ENCODE measurements at regions not wholly inside any gene's neighbourhood (a gene's known extent, or its start where the extent isn't known, plus 50 kb on each side); places are given as distances from the start of the nearest gene placed in this dataset.

DNA sequence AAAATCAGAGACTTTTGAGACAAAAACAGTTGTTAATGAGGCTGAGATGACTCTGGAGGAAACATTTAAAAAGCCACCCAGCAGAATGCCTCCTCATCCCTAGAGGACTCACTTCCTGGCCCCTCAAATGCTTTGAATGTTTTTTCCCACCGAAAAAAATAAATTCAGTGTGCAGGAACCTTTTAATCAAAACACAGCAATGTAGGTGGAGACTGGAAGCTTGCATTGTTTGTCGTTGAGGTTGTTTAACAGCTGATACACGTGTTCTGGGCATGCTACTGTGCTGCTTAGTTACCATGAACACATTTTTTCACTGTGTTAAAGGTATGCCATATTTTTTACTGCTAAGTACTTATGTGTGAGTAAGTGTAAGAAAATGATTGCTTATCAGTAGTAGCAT lies 65.7 kb upstream of the ADCY2 start:
- Mint-ChIP-seq H3K36me3 (ENCODE audit: insufficient read depth in 1 of 3, low read depth in 3 of 3) (peaks cover 5 to 12% (median 11%) of the 10 kb centered on the region in 3 experiments; a peak in 5 of 7 replicates), H3K9me3 (peaks cover 9 to 11% of the 10 kb centered on the region in 2 experiments; a peak in 4 of 5 replicates), H3K4me1 (peaks cover 29 to 32% of the 10 kb centered on the region in 2 experiments), H3K27me3 (ENCODE audit: low read depth) (no peaks in the 10 kb centered on the region), H3K4me3 (no peak overlapping the region), H3K27ac (no peak overlapping the region)
- H2BK20ac ChIP-seq (ENCODE audit: low read depth, low read length, poor library complexity, severe bottlenecking): no peak overlapping the region
- H3T11ph ChIP-seq (ENCODE audit: low read length): no peak overlapping the region
- no peaks in the 10 kb centered on the region for H3K27me3 ChIP-seq (ENCODE audit: insufficient read depth, low read length)
- H3K23me2 ChIP-seq (ENCODE audit: insufficient read length, low read depth, low read length, poor library complexity, severe bottlenecking): no peaks in the 10 kb centered on the region
- no peak overlapping the region for H2AFZ ChIP-seq (ENCODE audit: low read length)
- H2BK12ac ChIP-seq (ENCODE audit: insufficient read length, low read depth, low read length): no peak overlapping the region
- peaks cover 7% of the 10 kb centered on the region for H3K4me1 ChIP-seq (ENCODE audit: insufficient read depth, low read length)
- H3K79me1 ChIP-seq (ENCODE audit: insufficient read depth, low read depth, low read length, poor library complexity, severe bottlenecking): no peaks in the 10 kb centered on the region
- H3K79me2 ChIP-seq (ENCODE audit: insufficient read depth, low read length): no peaks in the 10 kb centered on the region
- no peak overlapping the region for H2BK120ac ChIP-seq (ENCODE audit: low read depth, low read length, poor library complexity, severe bottlenecking)
- no peak overlapping the region for H3K23ac ChIP-seq (ENCODE audit: insufficient read length, low read depth, low read length)
- WGBS (ENCODE audit: extremely low coverage, insufficient read length, low lambda C conversion rate): no CpG with 5 or more reads among the region's 3 CpGs
- H4K5ac ChIP-seq (ENCODE audit: insufficient read length, low read depth, low read length): no peak overlapping the region
- H3K18ac ChIP-seq (ENCODE audit: insufficient read length, low read depth, low read length): no peak overlapping the region
- no peak overlapping the region for H4K91ac ChIP-seq (ENCODE audit: insufficient read length, low read depth, low read length)
- H2BK5ac ChIP-seq (ENCODE audit: insufficient read length, low read length): no peak overlapping the region
- TF ChIP-seq, protein P1, sequence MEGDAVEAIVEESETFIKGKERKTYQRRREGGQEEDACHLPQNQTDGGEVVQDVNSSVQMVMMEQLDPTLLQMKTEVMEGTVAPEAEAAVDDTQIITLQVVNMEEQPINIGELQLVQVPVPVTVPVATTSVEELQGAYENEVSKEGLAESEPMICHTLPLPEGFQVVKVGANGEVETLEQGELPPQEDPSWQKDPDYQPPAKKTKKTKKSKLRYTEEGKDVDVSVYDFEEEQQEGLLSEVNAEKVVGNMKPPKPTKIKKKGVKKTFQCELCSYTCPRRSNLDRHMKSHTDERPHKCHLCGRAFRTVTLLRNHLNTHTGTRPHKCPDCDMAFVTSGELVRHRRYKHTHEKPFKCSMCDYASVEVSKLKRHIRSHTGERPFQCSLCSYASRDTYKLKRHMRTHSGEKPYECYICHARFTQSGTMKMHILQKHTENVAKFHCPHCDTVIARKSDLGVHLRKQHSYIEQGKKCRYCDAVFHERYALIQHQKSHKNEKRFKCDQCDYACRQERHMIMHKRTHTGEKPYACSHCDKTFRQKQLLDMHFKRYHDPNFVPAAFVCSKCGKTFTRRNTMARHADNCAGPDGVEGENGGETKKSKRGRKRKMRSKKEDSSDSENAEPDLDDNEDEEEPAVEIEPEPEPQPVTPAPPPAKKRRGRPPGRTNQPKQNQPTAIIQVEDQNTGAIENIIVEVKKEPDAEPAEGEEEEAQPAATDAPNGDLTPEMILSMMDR (conservative IDR thresholded peaks at IDR 0.05): no peak
- no peak for DNase-seq
- no peak overlapping the region for H3K14ac ChIP-seq (ENCODE audit: insufficient read depth, low read length)
- no peak overlapping the region for H2BK15ac ChIP-seq (ENCODE audit: low read depth, low read length)
- no peak overlapping the region for H3K27ac ChIP-seq (ENCODE audit: insufficient read length, low read depth, low read length)
- no peak overlapping the region for H3K9ac ChIP-seq (ENCODE audit: extremely low read depth, insufficient read length, low read length)
- H3K4me2 ChIP-seq (ENCODE audit: insufficient read depth, insufficient read length, low read length): no peak overlapping the region
- H4K20me1 ChIP-seq (ENCODE audit: control insufficient read depth, insufficient read depth, insufficient read length): no peaks in the 10 kb centered on the region
- no peak overlapping the region for H4K8ac ChIP-seq (replicated peaks; ENCODE audit: insufficient read length, low read depth, low read length)
- no peak overlapping the region for H2AK5ac ChIP-seq (ENCODE audit: insufficient read length, low read length)
- no peak overlapping the region for H3K4ac ChIP-seq (ENCODE audit: low read depth, low read length)
- no peak overlapping the region for H3K56ac ChIP-seq (ENCODE audit: insufficient read length, low read depth, low read length)
- no peaks in the 10 kb centered on the region for H3K9me3 ChIP-seq (ENCODE audit: control insufficient read depth, low read depth, low read length)

All from H9 (cell line).